Pancreas (tissue), 10 donors: ENCODE measurements at regions not wholly inside any gene's neighbourhood (a gene's known extent, or its start where the extent isn't known, plus 50 kb on each side); places are given as distances from the start of the nearest gene placed in this dataset.

Experiments used
- ATAC-seq, 4 donors: fragments of 200-7000 bp; cut with Tn5 transposase; one replicate each; pipeline versions ENCODE4 v1.8.0 to v1.9.1; 2020; ENCODE audit warnings: mild to moderate bottlenecking in 4 of 4, moderate library complexity in 4 of 4
- DNase-seq, 6 donors: peaks; one replicate each; pipeline ENCODE4 v3.0.0-alpha.2; 2020
- FAIRE-seq: peaks from 2 replicates; lab custom pipeline; 2012; peaks lifted over from hg19 to GRCh38; lab: Jason Lieb, UNC
- H3K27ac ChIP-seq, 4 donors: fragments of 200-600 bp; sonication (generic); 1 replicate in 3 of 4; 2 replicates in 1 of 4; pipeline versions ENCODE4 v1.5.0 to v1.8.0; 2020
- H3K27me3 ChIP-seq, 4 donors: fragments of 200-600 bp; one replicate each; pipeline ENCODE4 v1.8.0; 2021
- H3K36me3 ChIP-seq, 3 donors: fragments of 200-600 bp; sonication (generic) in 1 of 3; one replicate each; pipeline versions ENCODE4 v1.5.0 to v1.8.0; 2020 to 2021
- H3K4me1 ChIP-seq, 3 donors: fragments of 200-600 bp; one replicate each; pipeline ENCODE4 v1.8.0; 2021
- H3K4me3 ChIP-seq, 4 donors: fragments of 200-600 bp; sonication (generic) in 2 of 4; one replicate each; pipeline versions ENCODE4 v1.5.0 to v1.8.0; 2020 to 2021
- H3K9me3 ChIP-seq, 4 donors: fragments of 200-600 bp; one replicate each; pipeline ENCODE4 v1.8.0; 2021
- WGBS, 2 donors: extraction: QIAGEN DNeasy Blood & Tissue Kit; methylation state at CpG; one replicate each; pipeline ENCODE4 v1.1.7; 2013; 5-methylcytosine and 5-hydroxymethylcytosine counted together
- intact Hi-C, 3 donors: fragments of 100-400 bp; cut with DNase I; formaldehyde crosslinking; loops; one replicate each; pipeline versions ENCODE4 v1.11.1 to v1.14.2; 2022
- TF ChIP-seq, protein P1 (sequence below), 4 donors: fragments of 200-600 bp; sonication (generic) in 3 of 4; IDR thresholded peaks; one replicate each; pipeline versions ENCODE4 v1.5.0 to v1.8.0; 2021; ENCODE audit warnings: antibody characterized with exemption in 4 of 4
- donor health status: healthy with polysubstance abuse.
- donor health status: DM: no; HTN: no; CAD: no; lungs with moderate emphysema.
- donor health status: DM: no; HTN: no; CAD: no.
- donor health status: control.
- donor health status: control.
- donor health status: Bipolar disorder and iron deficiency.
- donor health status: DM: yes; HTN: yes; CAD: no.
- donor health status: DM: no; HTN: no; CAD: no.
- donor health status: DM: no; HTN: no; CAD: no.
- donor health status: DM: yes; HTN: yes; CAD: no.

DNA sequence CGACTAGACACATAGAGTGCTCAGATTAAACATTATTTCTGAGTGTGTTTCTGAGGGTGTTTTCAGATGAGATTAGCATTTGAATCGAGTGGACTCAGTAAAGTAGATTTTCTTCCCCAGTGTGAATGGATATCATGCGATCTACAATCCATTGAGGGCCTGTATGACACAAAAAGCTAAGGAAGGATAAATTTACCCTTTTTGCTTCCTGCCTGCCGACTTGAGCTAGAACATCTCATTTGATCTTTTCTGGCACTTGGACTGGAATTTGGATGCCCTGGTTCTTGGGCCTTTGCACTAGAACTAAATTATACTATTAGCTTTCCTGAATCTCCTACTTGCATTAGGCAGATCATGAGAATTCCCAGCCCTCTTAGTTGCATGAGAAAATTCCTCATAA, 675.8 kb downstream of the DOK5 start:
- no peak overlapping the region for H3K4me3 ChIP-seq
- WGBS, 2 donors, result 7 to 13% methylated on average over 4 of the region's 4 CpGs
- TF ChIP-seq, protein P1, sequence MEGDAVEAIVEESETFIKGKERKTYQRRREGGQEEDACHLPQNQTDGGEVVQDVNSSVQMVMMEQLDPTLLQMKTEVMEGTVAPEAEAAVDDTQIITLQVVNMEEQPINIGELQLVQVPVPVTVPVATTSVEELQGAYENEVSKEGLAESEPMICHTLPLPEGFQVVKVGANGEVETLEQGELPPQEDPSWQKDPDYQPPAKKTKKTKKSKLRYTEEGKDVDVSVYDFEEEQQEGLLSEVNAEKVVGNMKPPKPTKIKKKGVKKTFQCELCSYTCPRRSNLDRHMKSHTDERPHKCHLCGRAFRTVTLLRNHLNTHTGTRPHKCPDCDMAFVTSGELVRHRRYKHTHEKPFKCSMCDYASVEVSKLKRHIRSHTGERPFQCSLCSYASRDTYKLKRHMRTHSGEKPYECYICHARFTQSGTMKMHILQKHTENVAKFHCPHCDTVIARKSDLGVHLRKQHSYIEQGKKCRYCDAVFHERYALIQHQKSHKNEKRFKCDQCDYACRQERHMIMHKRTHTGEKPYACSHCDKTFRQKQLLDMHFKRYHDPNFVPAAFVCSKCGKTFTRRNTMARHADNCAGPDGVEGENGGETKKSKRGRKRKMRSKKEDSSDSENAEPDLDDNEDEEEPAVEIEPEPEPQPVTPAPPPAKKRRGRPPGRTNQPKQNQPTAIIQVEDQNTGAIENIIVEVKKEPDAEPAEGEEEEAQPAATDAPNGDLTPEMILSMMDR (IDR thresholded peaks at IDR 0.05), result no peak
- intact Hi-C loops, result no loop called here
- no peaks in the 10 kb centered on the region for H3K36me3 ChIP-seq
- H3K9me3 ChIP-seq, result no peaks in the 10 kb centered on the region
- FAIRE-seq (no peak), ATAC-seq (no peak), DNase-seq (no peak)
- no peaks in the 10 kb centered on the region for H3K4me1 ChIP-seq
- no peak overlapping the region for H3K27ac ChIP-seq
- H3K27me3 ChIP-seq, result no peaks in the 10 kb centered on the region

DNA sequence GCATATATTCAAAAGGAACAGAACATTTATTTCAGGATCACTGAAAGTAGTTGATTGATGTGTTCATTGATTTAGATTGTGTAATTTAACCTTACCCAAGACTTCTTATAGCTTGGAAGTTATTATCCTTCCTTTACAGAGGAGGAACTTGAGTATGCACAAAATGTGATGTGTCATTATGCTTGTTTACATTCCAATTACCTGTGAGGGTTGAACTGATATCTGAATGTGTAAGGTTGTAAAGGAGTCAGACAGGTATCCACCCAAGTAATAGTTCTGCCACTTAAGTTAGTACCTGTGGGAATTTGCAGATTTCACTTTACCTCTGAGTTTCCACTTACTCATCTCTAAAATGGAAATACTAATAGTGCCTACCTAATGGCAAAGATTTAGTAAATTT, 668.2 kb downstream of the DOK5 start:
- intact Hi-C loops, result no loop called here
- FAIRE-seq (no peak), ATAC-seq (no peak), DNase-seq (no peak)
- H3K4me3 ChIP-seq, result no peak overlapping the region
- no peaks in the 10 kb centered on the region for H3K9me3 ChIP-seq
- H3K4me1 ChIP-seq, result no peaks in the 10 kb centered on the region
- TF ChIP-seq, protein P1 (IDR thresholded peaks at IDR 0.05), result no peak
- no peaks in the 10 kb centered on the region for H3K36me3 ChIP-seq
- H3K27ac ChIP-seq, result no peak overlapping the region
- no peaks in the 10 kb centered on the region for H3K27me3 ChIP-seq

DNA sequence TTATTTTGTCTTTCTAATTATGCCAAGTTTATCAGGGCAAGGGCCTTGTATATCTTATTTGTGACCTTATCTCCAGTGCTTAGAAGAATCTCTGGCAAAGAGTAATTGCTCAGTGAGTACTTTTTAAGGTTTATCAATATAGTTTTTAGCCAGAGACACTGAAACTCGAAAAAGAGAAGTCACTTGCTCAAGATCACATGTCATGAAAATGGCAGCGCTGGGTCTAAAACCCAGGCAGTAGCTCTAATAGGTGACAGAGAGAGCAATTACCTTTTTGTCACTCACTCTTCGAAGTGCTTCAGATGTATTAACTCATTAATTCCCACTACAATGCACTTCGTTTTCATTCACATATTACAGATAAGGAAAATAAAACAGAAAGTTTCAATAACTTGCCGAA, 667.5 kb downstream of the DOK5 start:
- H3K27ac ChIP-seq, result no peak overlapping the region
- no peaks in the 10 kb centered on the region for H3K36me3 ChIP-seq
- TF ChIP-seq, protein P1 (IDR thresholded peaks at IDR 0.05), result no peak
- H3K9me3 ChIP-seq, result no peaks in the 10 kb centered on the region
- no peaks in the 10 kb centered on the region for H3K27me3 ChIP-seq
- intact Hi-C loops, result no loop called here
- H3K4me3 ChIP-seq, result no peak overlapping the region
- 43 to 50% methylated on average over 5 of the region's 5 CpGs for WGBS, 2 donors
- no peak for ATAC-seq
- no peaks in the 10 kb centered on the region for H3K4me1 ChIP-seq
- no peak for DNase-seq
- FAIRE-seq, result no peak

DNA sequence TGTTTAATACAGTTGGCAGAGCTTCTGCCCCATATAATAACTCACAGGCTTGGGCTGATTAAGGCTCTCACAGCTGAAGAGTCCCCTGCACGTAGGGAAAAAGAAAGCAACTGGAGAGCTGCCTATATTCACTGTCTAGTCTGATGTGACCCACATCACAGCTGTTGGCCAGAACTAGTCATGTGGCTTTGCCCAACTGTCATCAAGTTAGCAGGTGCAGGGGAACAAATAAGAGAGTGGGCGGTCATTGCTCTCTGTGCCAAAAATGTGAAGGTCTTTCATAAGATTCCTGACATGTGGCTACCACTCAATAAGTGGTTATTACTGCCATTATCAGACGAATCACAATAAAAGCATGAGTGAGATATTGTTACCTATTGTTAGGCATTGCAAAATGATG, 665.2 kb downstream of the DOK5 start:
- no peak overlapping the region for H3K4me3 ChIP-seq
- no peak for DNase-seq
- no peak overlapping the region for H3K27ac ChIP-seq
- 18 to 26% methylated on average over 3 of the region's 3 CpGs for WGBS, 2 donors
- no peaks in the 10 kb centered on the region for H3K36me3 ChIP-seq
- no peaks in the 10 kb centered on the region for H3K4me1 ChIP-seq
- H3K27me3 ChIP-seq, result no peaks in the 10 kb centered on the region
- H3K9me3 ChIP-seq, result no peaks in the 10 kb centered on the region
- intact Hi-C loops, result no loop called here
- ATAC-seq, result no peak
- no peak for FAIRE-seq
- TF ChIP-seq, protein P1 (IDR thresholded peaks at IDR 0.05), result no peak

DNA sequence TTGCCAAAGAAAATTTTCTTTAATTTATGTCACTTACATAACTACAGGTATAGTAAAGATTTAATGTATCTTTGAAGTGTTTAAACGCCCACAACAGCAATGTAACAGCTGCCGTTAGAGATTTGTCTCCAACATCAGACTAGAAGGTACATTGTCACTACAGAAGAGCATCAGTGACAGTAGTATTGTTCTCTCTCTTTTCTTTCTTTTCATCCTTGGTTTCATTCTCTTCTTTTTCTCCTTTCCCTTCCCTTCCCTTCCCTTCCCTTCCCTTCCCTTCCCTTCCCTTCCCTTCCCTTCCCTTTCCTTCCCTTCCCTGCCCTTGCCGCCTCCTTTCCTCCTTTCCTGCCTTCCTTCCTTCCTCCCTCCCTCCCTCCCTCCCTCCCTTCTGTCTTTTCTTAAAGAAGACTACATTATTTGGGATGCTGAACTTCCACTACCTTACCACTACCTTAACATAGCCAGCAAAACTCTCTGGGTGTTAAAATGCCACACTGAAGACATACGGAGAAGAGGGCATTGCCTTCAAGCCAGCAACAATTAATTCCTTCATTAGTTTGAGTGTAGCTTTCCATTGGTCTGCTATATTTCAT, 663.9 kb downstream of the DOK5 start:
- H3K27me3 ChIP-seq, result no peaks in the 10 kb centered on the region
- H3K36me3 ChIP-seq, result no peaks in the 10 kb centered on the region
- no peak for DNase-seq
- no peak overlapping the region for H3K27ac ChIP-seq
- H3K4me1 ChIP-seq, result no peaks in the 10 kb centered on the region
- 63 to 84% methylated on average over 3 of the region's 4 CpGs for WGBS, 2 donors
- no peaks in the 10 kb centered on the region for H3K9me3 ChIP-seq
- no peak for FAIRE-seq
- intact Hi-C loops, result no loop called here
- no peak overlapping the region for H3K4me3 ChIP-seq
- TF ChIP-seq, protein P1 (IDR thresholded peaks at IDR 0.05), result no peak
- no peak for ATAC-seq
